ENCODE measurements at regions not wholly inside any gene's neighbourhood (a gene's known extent, or its start where the extent isn't known, plus 50 kb on each side); places are given as distances from the start of the nearest gene placed in this dataset.

DNA sequence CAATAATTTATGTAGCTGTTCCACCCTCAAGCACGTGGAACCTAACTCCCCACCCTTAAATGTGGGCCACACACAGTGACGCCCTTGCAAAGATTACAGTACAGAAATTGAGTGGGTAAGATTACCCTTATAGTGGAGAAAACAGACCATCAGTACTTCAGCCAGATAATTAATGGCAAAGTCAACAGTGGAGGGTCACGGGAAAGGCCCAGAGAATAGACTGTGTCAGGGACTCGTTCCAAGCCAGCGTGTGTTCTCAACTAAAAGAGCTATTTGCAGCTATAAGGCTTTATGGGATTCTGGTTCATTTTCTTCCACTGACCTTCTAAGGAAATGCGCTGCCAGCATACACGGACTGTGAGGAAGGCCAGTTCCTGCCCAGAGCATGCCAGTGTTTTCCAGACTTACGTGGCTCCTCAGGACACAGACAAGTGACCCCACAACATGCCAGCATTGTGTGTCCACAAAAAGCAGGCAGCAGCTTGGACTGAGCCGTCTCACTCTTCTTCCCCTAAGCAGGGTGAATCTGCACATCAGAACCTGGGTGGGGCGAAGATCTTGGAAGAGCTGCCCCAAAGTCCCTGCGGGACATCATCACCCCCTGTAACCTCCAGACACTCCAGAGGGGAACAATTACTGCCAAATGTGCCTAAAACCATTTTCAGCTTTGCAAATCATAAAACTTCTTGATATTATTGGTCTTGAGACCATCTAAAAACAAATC, 428.5 kb downstream of the OCA2 start:
- no peak for DNase-seq

DNA sequence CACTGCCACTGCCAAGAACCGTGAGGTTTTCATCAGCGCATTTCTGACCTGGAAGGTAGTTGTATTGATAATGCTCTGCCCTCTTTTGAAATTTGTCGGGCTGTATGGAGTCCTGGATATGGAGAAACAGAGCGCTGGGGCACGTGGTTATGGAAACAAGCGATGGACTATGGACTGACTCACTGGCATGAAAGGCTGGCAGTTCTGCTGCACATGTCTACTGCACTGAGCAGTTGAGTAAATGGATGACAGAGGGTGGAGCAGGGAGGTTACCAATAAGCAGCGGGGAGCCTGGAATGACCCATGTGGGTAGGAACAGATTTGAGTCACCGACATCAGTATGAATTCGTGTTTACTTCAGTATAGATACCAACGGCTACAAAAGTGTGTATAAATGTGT, 429.5 kb downstream of the OCA2 start:
- no peak for DNase-seq

DNA sequence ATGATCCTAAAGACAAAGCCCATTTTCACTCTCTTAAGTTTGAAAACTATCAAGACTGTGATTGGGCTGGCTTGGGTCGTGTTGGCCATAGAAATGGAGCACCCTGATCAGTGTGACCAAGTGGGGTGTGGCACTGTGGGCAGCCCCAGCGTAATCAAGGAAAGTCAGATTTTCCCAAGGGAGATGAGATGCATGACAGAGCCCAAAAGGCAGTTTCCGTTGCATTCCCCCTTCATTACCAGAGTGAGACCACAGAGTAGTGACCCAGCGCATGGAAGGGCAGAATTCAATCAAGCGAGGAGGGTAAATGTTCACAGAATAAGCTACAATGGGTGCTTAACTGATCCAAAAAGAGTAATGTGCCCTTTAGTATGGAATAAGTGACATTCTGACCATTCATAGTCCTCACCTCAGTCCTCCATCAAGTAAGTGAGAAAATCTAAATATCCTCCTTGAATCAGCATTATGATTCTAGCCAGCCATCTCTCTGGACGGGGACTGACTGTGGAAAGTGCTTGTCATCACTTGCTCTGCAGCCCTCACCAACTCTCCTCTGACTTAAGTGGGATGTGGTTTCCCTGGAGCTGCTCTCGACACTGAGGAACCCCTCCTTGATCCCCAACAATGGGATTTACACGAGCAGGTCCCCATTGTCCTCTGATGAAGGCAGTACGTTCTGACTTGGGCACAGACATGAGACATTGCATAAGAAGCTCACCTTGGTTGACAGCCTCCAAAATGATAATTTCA, 430.5 kb downstream of the OCA2 start:
- no peak for DNase-seq

GRCh38 chr15:27665002-27665401, 434.1 kb downstream of the OCA2 start:
- no peak for DNase-seq

- no peak for DNase-seq
Observed at GRCh38 chr15:27662892-27663291, 436.2 kb downstream of the OCA2 start.

- DNase-seq = no peak
Observed at GRCh38 chr15:27660676-27661075, 438.4 kb downstream of the OCA2 start.

GRCh38 chr15:27656296-27656987, 442.7 kb downstream of the OCA2 start:
- DNase-seq = no peak

GRCh38 chr15:27655056-27655455, 444.1 kb downstream of the OCA2 start:
- no peak for DNase-seq

GRCh38 chr15:27650244-27650643, 448.9 kb downstream of the OCA2 start:
- DNase-seq = no peak

DNA sequence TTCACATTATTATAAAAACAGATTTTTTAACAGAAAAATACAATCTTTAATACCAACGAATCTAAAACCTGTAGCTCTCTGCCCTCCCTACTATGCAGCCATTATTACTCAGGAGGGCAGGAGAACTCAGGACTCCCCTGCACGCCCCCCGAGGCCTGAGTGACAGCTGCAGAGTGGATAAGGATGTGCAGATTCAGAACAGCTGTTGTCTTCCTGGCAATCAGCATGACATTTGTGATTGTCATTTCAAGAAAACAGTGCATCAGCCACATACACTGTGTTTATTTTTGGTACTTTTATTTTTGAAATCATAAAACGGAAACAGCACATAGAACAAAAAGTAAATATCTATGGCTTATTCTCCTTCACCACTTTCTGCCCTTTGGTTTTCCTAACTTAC, 450.8 kb downstream of the OCA2 start:
- no peak for DNase-seq

DNA sequence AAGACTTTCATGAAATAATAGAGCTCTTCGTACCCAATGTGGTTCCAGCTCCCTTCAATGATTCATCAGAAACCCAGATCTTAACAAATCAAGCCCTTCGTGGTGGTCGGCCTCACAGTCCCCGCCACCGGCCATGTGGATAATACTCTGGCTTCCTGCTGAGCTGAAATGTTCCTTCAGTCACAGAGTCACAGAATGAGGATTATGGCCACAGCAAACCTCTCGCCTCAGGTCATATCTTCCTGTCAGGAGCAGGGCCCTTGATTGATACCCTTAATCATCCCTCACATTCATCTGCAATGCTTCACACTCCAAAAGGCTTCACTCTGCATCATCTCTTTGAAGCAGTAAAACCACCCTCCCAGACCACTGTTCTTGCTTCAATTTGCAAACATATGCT, 452.6 kb downstream of the OCA2 start:
- no peak for DNase-seq

GRCh38 chr15:27645672-27646071, 453.4 kb downstream of the OCA2 start:
- DNase-seq = no peak

DNA sequence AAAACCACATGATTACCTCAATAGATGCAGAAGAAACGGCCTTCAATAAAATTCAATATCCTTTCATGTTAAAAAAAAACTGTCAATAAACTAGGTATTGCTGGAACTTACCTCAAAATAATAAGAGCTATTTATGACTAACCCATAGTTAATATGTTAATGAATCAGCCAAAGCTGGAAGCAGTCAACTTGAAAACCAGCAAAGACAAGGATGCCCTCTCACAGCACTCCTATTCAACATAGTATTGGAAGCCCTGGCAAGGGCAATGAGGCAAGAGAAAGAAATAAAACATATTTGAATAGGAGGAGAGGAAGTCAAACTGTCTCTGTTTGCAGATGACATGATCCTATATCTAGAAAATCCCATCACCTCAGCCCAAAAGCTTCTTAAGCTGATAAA, 456.1 kb downstream of the OCA2 start:
- DNase-seq = no peak

- DNase-seq = no peak
Observed at GRCh38 chr15:27639595-27639994, 459.5 kb downstream of the OCA2 start.

DNA sequence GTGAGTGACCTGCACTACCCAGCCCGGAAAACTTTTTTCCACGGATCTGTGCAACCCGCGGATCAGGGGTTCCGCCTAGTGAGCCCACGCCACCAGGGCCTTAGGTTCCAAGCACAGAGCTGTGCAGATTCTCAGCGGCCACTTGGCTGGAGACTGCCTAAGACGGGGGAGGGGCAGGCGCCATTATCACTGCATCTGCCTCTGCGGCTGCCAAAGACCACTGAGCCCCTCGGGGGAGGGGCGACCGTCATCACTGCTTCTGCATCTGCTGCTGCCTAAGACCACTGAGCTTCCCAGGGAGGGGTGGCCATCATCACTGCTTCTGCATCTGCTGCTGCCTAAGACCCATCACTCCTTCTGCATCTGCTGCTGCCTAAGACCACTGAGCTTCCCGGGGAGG, 460.2 kb downstream of the OCA2 start:
- DNase-seq = no peak

DNA sequence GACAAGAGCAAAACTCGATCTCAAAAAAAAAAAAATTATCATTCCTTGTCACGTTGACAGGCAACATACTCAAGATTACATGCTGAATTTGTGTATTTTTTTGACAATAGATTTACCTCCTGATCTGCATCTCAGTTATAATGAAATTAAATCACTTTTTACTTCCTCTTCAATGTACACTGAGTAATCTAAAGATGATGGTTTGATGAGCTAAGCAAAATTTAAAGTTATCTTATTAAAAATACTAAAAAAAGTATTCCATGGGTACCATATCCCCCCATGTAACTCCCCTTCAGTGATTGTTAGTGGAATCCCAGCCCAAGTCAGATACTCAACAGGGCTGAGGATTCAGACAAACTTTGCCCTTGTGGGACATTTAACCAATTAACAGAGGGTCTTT, 463.2 kb downstream of the OCA2 start:
- no peak for DNase-seq

DNA sequence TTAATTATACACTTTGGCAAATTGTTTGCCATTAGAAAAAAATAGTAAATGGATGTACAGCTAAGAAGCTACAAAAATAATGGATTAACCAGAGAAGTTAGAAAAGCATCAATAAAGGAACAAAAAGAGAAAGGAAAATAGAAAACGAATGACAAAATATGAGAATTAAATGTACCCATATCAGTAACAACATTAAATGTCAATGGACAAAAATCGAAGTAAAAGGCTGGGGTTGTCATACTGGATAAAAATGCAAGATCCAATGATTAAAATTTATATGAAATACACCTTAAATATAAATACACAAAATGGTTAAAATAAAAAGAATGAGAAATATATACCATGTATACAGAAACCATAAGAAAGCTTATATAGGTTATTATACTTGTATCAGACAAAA, 470.6 kb downstream of the OCA2 start:
- no peak for DNase-seq

DNA sequence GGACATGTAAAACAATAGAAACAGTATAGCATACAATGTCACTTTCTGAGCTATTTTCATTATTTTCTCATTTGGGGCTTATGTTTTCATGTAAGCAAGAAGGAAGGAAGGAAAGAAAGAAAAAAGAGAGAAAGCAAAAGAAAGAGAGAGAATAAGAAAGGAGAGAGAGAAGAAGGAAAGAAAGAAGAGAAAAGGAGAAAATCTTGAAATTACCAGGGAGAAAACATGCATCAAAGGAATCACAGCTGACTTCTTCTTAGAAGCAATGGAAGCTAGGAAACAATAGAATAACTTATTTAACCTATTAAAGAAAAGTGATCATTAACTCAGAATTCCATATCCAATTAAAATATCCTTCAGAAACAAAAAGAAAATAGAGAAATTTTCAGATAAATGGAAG, 471.5 kb downstream of the OCA2 start:
- no peak for DNase-seq

GRCh38 chr15:27623560-27624305, 475.4 kb downstream of the OCA2 start:
- DNase-seq = no peak

GRCh38 chr15:27623149-27623548, 476.0 kb downstream of the OCA2 start:
- no peak for DNase-seq

DNA sequence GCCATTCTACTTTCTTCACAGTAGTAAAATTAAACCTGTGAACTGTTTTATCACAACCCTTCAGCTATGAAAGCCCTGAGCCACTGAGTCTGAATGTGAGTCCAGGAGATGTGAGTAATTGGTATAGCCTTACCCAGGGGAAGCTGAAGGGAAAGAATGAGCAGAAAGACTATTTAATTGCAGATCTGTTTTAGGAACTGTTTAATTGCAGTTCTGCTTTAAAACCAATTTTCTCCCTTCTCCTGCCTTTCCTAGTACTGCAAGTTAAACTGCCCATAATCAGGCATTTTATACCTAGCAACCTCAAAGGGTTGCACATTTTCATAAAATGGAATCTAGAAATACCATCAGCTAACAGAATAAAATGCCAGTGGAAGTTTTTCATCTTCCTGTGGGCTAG, 476.7 kb downstream of the OCA2 start:
- no peak for DNase-seq

- DNase-seq = no peak
Observed at GRCh38 chr15:27619204-27619603, 479.9 kb downstream of the OCA2 start.

DNA sequence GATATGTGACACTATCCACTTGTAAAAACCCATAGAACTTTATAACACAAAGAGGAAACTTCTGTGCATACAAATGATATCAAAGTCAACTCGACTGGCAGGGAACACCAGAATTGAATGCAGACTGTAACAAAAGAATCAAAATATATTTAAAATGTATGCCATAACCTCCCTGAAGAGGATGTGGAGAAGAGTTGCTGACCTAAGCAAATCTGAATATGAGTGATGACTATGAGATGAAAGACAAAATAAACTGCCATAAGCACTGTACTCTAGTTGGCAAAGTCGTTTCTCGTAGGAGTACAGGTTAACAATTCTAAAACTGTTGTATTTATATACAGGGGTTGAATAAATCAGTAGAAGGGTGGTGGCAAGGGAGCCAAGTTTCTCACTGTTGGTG, 482.1 kb downstream of the OCA2 start:
- DNase-seq = no peak

All from activated CD4-positive, alpha-beta T cell treated with anti-CD3 and anti-CD28 coated beads, Interleukin-10, Interleukin-2, amounts not matched to agents 100 ng/mL and 50 ng/mL, durations not matched to agents 16 hours and 8 hours (primary cell).